T-helper 2 cell treated with Interferon-gamma antibody and Interleukin-4, amounts not matched to agents 100 ng/mL and 5 ng/mL, for 36 hours (primary cell): ENCODE measurements at regions not wholly inside any gene's neighbourhood (a gene's known extent, or its start where the extent isn't known, plus 50 kb on each side); places are given as distances from the start of the nearest gene placed in this dataset.

Source experiments
- intact Hi-C: fragments of 100-400 bp; cut with micrococcal nuclease; formaldehyde crosslinking; loops from one replicate; pipeline ENCODE4 v1.15.1; 2023

DNA sequence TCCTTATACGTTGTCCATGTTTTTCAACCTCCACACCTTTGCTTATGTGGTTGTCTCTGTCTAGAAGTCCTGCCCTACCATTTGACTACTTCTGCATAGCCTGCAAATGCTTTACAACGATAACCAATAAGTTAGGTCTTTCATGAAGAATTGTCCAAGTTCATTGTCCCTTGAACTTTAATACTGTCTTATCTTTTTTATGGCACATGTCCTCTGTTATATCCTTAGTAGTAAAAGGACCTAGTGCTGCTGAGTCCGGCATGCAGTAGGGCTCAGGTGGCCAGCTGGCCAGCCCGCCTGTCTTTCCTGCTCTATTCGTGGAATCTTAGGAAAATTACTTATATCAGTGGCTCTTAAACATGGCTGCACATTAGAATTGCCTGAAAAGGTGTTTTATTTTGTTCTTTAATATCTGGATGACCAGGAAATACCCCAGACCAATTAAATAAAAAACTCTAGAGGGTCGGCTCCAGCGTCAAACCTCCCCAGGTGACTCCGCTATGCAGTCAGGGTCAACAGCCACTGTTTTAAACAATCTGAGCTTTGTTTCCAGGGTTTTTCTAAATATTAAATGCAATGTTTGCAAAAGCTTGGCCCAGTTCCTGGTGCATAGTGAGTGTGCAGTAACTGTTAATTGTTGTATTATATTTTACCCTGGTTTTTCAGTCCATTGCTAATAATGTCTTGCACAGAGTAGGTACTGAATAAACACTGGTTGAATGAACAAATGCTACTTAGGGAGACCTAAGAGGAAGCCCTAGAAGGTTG is 64.6 kb upstream of the SESN3 start:
- intact Hi-C loops: no loop called here

GRCh38 chr11:95294701-95295100 is 63.7 kb upstream of the SESN3 start:
- intact Hi-C loops: no loop called here

GRCh38 chr11:95293116-95293515 is 62.1 kb upstream of the SESN3 start:
- intact Hi-C loops: no loop called here

DNA sequence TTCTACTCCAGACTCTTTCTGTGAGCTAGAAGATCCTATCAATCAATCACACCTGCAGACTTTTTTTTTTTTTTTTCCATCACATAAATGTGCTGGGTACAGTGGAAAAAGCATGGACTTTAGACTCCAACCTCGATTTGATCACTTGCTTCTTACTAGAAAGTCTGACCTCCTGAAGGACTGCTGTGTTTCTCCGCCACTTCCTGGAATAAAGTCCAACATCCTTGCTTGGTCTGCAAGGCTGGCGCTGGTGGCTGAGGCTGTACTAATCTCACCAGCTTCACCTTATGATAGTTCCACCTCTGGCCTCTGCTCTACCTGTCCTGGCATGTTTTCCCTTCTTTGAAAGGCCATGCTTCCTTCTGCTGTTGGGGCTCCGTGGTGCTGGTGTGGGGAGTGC is 60.9 kb upstream of the SESN3 start:
- intact Hi-C loops: no loop called here

DNA sequence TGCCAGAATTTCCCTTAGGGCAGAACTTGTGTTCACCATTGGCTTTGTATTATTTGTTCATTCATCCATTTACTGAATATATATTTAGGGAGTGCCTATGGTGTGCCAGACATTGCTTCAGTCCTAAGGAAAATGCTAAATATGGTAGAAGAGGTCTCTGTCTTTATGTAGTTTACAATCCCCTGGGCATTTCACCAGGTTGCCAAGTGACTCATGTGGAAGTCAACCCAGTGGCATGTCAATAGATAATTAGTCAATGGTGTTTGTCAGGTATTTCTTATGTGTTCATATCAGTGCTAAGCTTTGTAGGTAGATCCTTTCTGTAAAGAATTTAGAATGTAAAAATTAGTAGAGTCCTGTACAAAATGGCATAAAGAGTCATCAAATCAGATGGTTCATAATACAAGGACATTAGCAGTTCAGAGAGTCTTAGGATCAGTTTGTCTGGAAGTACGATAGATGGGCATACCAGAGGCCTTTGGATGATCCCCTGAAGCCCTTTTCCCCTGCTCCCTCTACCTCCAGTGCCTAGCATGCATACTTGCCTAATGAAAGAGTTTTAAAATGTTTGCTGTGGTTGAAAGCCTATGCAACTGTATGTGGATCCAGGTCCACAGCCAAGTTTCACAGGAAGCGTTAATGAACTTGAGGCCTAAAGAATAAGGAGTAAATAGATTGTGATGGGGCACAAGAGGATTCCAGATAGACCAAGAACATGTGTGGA is 58.5 kb upstream of the SESN3 start:
- intact Hi-C loops: no loop called here

GRCh38 chr11:95284057-95285052 is 53.4 kb upstream of the SESN3 start:
- intact Hi-C loops: no loop called here

- intact Hi-C loops: no loop called here
Measured at GRCh38 chr11:95283650-95284049, 52.6 kb upstream of the SESN3 start.

DNA sequence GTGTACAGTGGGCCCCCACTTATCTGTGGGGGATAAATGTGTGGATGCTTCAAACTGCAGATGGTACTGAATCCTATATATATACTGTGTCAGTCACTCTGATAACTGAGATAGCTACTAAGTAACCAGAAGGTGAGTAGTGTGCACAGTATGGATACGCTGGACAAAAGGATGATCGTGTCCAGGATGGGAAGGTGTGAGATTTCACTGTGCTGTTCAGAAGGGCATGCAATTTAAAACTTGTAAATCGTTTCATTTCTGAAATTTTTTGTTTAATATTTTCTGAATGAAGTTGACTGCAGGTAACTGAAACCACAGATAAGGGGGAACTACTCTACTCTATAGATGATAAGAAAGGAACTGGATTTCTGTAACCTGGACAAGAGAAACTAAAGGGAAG is 52.1 kb upstream of the SESN3 start:
- intact Hi-C loops: no loop called here

- intact Hi-C loops: no loop called here
Measured at GRCh38 chr11:95282291-95282751, 51.3 kb upstream of the SESN3 start.
